Panc1 (cell line): ENCODE measurements at regions not wholly inside any gene's neighbourhood (a gene's known extent, or its start where the extent isn't known, plus 50 kb on each side); places are given as distances from the start of the nearest gene placed in this dataset.

ENCODE experiments used
- ATAC-seq: fragments of 200-7000 bp; cut with Tn5 transposase; 2 replicates; pipeline ENCODE4 v1.9.1; 2020; ENCODE audit warnings: mild to moderate bottlenecking, moderate library complexity
- BruUV-seq: library from RNA; stranded (reverse); fragments of 400-500 nt; replicated peaks from 2 replicates; lab custom pipeline; 2021; lab: Mats Ljungman, UMichigan
- CTCF ChIA-PET: fragments of 300-600 bp; sonication (Branson Sonifier 250); formaldehyde crosslinking; loops from one replicate; lab custom pipeline; 2022; ENCODE audit warnings: antibody characterized with exemption; lab: Charles Lee
- POLR2A ChIA-PET: fragments of 300-600 bp; sonication (Branson Sonifier 250); formaldehyde crosslinking; loops from one replicate; lab custom pipeline; 2022; ENCODE audit warnings: antibody characterized with exemption; lab: Charles Lee
- DNase-seq: peaks from one replicate; pipeline ENCODE4 v3.0.0-alpha.2; 2010; ENCODE audit warnings: low read depth, low spot score
- H3K27ac ChIP-seq: 2 replicates; pipeline ENCODE4 v1.5.1; 2011; ENCODE audit warnings: mild to moderate bottlenecking, low read length, inconsistent platforms
- H3K27me3 ChIP-seq: fragments of 200-500 bp; sonication (Bioruptor generic); 2 replicates; pipeline ENCODE4 v1.6.0; 2014; ENCODE audit warnings: low read length, inconsistent platforms; ENCODE audit not compliant: control insufficient read depth, insufficient read depth
- H3K36me3 ChIP-seq: fragments of 200-500 bp; sonication (Bioruptor generic); 2 replicates; pipeline ENCODE4 v1.5.1; 2014; ENCODE audit warnings: inconsistent platforms, mild to moderate bottlenecking, low read length, moderate library complexity; ENCODE audit not compliant: control insufficient read depth, insufficient read depth
- H3K4me1 ChIP-seq: 2 replicates; pipeline ENCODE4 v1.5.1; 2011; ENCODE audit warnings: inconsistent platforms, mild to moderate bottlenecking, low read length, moderate library complexity; ENCODE audit not compliant: control insufficient read depth, insufficient read depth
- H3K4me3 ChIP-seq, 2 experiments: 2 replicates each; pipeline ENCODE4 v1.5.1; 2011 to 2012; ENCODE audit warnings: low read depth in 2 of 2, low read length in 2 of 2, mild to moderate bottlenecking in 2 of 2, inconsistent platforms in 1 of 2, moderate library complexity in 1 of 2
- H3K9me3 ChIP-seq: fragments of 200-500 bp; sonication (Bioruptor generic); 2 replicates; pipeline ENCODE4 v1.5.1; 2014; ENCODE audit warnings: low read depth, mild to moderate bottlenecking, inconsistent platforms, low read length, moderate library complexity; ENCODE audit not compliant: control insufficient read depth, insufficient read depth
- CTCF ChIP-seq: fragments of 450-650 bp; IDR thresholded peaks from 2 replicates; pipeline ENCODE4 v1.5.1; 2017; ENCODE audit warnings: mild to moderate bottlenecking
- POLR2AphosphoS5 ChIP-seq: IDR thresholded peaks from 2 replicates; pipeline ENCODE4 v1.6.1; 2012; ENCODE audit warnings: mild to moderate bottlenecking, low read depth, low read length, moderate library complexity
- REST ChIP-seq, 2 experiments: IDR thresholded peaks; 2 replicates each; pipeline ENCODE4 v1.6.1; 2011 to 2012; ENCODE audit warnings: low read depth in 2 of 2, control low read depth in 1 of 2, low read length in 1 of 2, mild to moderate bottlenecking in 1 of 2, moderate library complexity in 1 of 2; ENCODE audit not compliant: insufficient read depth in 1 of 2
- SIN3A ChIP-seq: IDR thresholded peaks from 2 replicates; pipeline ENCODE4 v1.6.1; 2012; ENCODE audit warnings: low read depth, mild to moderate bottlenecking, low read length, moderate library complexity, borderline replicate concordance; ENCODE audit not compliant: insufficient read depth
- TCF7L2 ChIP-seq: IDR thresholded peaks from 2 replicates; pipeline ENCODE4 v1.6.1; 2011; ENCODE audit warnings: mild to moderate bottlenecking, low read depth, low read length, inconsistent platforms
- in situ Hi-C: cut with HindIII; loops from 2 replicates; pipeline ENCODE4 v1.10.0; 2016; ENCODE audit warnings: low sequenced_read_pairs, low pct_unique_long_range_greater_than_20kb
- intact Hi-C: fragments of 100-400 bp; cut with micrococcal nuclease; formaldehyde crosslinking; loops from one replicate; pipeline ENCODE4 v1.10.0; 2022; ENCODE audit not compliant: unreplicated experiment

- TF ChIP-seq CTCF = no peak
- TF ChIP-seq POLR2AphosphoS5 = no peak
- ChIA-PET CTCF (no interaction called here), POLR2A (no interaction called here)
- Histone ChIP-seq H3K4me1 (no peaks in the 10 kb centered on the region), H3K4me3 (no peak overlapping the region), H3K9me3 (no peaks in the 10 kb centered on the region), H3K27ac (no peak overlapping the region), H3K27me3 (no peaks in the 10 kb centered on the region), H3K36me3 (no peaks in the 10 kb centered on the region)
- no peak for ATAC-seq
- DNase-seq = no peak
- in situ Hi-C loops = no loop called here
- intact Hi-C loops = no loop called here
- no TSS peak for BruUV-seq
These were observed 735.1 kb downstream of the TYW1 start for GRCh38 chr7:67731704-67732103.

DNA sequence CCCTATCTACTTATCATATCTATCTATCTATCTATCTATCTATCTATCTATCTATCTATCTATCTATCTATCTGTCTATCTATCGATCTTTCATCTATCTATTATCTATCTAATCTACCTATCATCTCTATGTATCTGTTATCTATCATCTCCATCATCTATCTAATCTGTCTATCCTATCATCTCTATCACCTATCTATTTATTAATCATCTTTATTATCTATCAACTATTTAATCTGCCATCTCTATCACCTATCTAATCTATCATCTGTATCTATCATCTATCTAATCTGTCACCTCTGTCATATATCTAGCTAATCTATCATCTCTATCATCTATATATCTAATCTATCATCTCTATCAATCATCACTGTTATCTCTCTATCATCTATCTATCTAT is 736.3 kb downstream of the TYW1 start:
- no peak for DNase-seq
- no peak for ATAC-seq
- no peaks in the 10 kb centered on the region for H3K4me1 ChIP-seq
- BruUV-seq = no TSS peak
- CTCF ChIA-PET = no interaction called here
- no peak overlapping the region for H3K27ac ChIP-seq
- TF ChIP-seq SIN3A = no peak
- TF ChIP-seq REST (IDR thresholded peaks at IDR 0.05; ENCODE audit: insufficient read depth in 1 of 2, low read depth in 2 of 2, low read length in 1 of 2) = no peak
- no peaks in the 10 kb centered on the region for H3K9me3 ChIP-seq
- in situ Hi-C loops = no loop called here
- H3K27me3 ChIP-seq = no peaks in the 10 kb centered on the region
- intact Hi-C loops = no loop called here
- POLR2A ChIA-PET = no interaction called here
- H3K4me3 ChIP-seq = no peak overlapping the region
- H3K36me3 ChIP-seq = no peaks in the 10 kb centered on the region

- Histone ChIP-seq H3K27ac (no peak overlapping the region), H3K9me3 (no peaks in the 10 kb centered on the region), H3K4me3 (no peak overlapping the region), H3K36me3 (no peaks in the 10 kb centered on the region), H3K27me3 (no peaks in the 10 kb centered on the region), H3K4me1 (no peaks in the 10 kb centered on the region)
- no peak for ATAC-seq
- POLR2A ChIA-PET = no interaction called here
- BruUV-seq = no TSS peak
- in situ Hi-C loops (no loop called here), intact Hi-C loops (no loop called here)
- CTCF ChIA-PET = interaction anchor here (0.6 kb wide), 1 partner anchor 113 kb away, joined by 3 read pairs; no protein-coding TSS in a partner anchor
- no peak for DNase-seq
- no peak for TF ChIP-seq POLR2AphosphoS5
- no peak for TF ChIP-seq REST (IDR thresholded peaks at IDR 0.05; ENCODE audit: insufficient read depth in 1 of 2, low read depth in 2 of 2, low read length in 1 of 2)
- no peak for TF ChIP-seq CTCF
- no peak for TF ChIP-seq TCF7L2
- TF ChIP-seq SIN3A = no peak
These were observed 741.5 kb downstream of the TYW1 start for GRCh38 chr7:67738145-67738544.
